D721Med (cell line): ENCODE measurements at regions not wholly inside any gene's neighbourhood (a gene's known extent, or its start where the extent isn't known, plus 50 kb on each side); places are given as distances from the start of the nearest gene placed in this dataset.

Experiments used
- DNase-seq: peaks from one replicate; pipeline ENCODE4 v3.0.0; 2011; ENCODE audit warnings: low spot score; ENCODE audit not compliant: insufficient read length
- FAIRE-seq: peaks from 2 replicates; lab custom pipeline; 2011; peaks lifted over from hg19 to GRCh38; lab: Jason Lieb, UNC
- TF ChIP-seq, protein P1 (sequence below): IDR thresholded peaks from 2 replicates; pipeline ENCODE4 v1.5.1; 2012; ENCODE audit warnings: mild to moderate bottlenecking, control low read depth; ENCODE audit not compliant: insufficient read depth; ENCODE audit errors: missing control alignments

DNA sequence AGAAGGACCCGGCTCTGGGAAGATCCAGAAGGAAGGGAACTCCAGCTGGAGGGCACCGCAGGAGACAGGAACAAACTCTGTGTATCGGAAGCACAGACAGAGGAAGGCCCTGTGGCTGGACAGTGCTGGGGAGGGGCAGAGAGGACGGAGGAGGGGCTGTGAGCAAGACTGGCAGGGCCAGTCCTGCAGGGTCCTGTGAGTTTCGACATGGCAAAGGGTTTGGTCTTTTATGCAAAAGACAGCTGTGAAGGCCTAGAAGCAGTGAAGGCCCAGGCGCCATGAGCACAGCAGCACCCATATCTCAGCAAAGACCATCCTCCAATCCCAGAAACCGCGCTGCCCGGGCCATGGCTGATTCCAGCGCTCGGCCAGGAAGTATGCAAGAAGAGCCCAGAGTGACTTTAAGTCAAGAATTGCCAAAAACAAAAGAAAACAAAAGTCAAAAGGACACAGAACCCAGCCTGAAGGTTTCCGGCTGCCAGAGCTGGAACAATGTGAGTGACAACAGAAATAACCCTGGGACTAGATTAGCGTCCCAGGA lies 126.5 kb downstream of the NCOR2 start:
- FAIRE-seq, result no peak
- TF ChIP-seq, protein P1, sequence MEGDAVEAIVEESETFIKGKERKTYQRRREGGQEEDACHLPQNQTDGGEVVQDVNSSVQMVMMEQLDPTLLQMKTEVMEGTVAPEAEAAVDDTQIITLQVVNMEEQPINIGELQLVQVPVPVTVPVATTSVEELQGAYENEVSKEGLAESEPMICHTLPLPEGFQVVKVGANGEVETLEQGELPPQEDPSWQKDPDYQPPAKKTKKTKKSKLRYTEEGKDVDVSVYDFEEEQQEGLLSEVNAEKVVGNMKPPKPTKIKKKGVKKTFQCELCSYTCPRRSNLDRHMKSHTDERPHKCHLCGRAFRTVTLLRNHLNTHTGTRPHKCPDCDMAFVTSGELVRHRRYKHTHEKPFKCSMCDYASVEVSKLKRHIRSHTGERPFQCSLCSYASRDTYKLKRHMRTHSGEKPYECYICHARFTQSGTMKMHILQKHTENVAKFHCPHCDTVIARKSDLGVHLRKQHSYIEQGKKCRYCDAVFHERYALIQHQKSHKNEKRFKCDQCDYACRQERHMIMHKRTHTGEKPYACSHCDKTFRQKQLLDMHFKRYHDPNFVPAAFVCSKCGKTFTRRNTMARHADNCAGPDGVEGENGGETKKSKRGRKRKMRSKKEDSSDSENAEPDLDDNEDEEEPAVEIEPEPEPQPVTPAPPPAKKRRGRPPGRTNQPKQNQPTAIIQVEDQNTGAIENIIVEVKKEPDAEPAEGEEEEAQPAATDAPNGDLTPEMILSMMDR, result no peak
- DNase-seq, result no peak

DNA sequence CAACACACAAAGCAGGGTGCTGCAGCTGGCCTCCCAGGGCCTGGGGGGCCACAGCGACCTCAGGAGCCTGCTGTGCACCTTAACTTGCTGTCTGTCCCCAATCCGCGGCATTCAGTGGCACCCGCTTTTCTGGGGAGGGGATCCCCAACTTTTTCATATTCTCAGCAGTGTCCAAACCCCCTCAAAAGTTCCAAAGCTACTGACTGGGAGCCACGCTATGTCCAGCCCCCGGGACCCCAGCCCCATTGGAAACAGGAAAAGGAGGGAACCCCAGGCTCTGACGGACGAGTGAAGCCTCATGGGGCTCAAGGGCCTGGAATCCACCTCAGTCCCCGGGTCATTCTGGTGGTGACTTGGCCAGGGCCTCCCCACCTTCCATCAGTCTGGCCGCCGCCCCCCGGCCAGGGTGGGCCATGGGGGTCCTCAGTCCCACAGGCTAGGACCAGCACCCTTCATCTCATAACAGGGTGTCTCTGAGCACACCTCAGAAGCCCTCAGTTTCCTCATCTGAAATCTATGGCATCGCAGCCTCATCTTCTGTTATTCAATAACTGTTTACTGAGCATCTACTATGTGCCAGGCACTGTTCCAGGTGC lies 127.3 kb downstream of the NCOR2 start:
- TF ChIP-seq, protein P1, result no peak
- DNase-seq (no peak), FAIRE-seq (no peak)

DNA sequence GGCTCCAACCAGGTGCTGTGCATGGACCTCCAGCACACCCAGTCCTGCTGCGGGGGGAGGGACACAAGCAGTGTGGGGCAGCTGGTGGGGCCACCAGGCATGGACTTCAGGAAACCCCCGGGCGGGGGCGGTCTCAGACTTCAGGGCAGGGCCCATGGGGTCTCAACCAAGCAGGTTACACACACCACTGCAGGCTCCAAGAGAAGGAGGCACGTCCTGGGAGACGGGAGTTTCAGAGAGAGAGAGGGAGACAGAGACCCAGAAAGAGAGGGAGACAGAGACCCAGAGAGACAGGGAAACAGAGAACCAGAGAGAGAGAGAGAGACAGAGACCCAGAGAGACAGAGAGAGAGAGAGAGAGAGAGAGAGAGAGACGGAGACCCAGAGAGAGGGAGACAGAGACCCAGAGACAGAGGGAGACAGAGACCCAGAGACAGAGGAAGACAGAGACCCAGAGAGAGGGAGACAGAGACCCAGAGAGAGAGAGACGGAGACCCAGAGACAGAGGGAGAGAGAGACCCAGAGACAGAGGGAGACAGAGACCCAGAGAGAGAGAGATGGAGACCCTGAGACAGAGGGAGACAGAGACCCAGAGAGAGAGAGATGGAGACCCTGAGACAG lies 128.9 kb downstream of the NCOR2 start:
- FAIRE-seq, result no peak
- TF ChIP-seq, protein P1, result no peak
- no peak for DNase-seq

DNA sequence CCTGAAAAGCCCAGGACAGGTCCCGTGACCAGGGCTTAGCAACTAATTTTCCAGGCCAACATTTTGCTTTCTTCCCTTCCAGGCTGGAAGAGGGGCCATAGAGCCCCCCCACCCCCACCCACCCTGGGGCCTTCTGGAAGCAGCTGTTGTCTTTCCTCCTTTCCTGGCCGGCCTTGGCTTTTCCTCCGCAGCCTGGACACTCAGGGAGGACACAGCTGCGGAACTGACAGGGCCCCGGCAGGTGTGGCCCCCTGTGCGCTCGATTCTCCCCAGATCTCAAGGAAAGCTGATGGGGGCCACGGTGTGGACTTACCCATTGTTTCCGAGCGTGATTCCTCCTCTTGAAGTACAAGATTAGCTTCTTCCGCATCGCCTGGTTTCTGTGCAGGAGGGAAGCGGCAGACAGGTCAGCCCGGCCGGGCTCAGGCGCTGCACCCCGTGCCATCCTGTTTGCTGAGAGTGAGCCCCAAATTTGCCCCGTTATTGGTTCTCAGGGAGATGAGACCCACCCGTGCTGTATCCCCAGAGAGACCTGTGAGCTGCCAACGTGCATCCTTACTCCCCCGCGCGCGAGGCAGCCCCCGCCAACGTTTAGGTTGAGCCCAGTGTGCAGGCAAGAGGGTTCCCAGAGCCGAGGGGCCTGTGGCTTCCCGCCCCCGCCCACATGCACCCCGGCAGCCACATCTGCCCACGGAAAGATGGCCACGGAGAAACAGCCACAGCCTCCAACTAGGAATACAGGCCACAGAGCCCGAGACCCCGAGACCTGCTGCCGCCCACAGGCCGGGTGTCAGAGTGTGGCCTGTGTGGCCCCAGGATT lies 129.6 kb downstream of the NCOR2 start:
- TF ChIP-seq, protein P1, result no peak
- FAIRE-seq, result no peak
- no peak for DNase-seq

DNA sequence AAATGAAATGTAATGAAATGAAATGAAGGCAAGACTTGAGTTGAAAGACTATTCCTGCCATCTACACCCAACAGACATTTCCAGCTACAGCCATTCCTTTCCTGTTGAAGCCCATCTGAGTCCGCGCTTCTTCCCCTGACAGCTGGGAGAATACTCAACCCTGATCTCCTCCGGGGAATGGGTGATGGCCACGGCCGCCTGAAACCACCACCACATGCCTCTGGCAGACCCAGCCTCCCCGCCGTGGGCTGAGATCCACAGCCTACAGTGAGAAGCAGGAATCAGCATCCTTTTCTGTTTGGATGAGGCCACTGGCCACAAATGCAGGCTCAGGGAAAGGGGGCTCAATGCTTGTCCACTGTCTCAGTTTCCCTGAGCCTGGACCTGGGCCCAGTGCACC lies 130.3 kb downstream of the NCOR2 start:
- FAIRE-seq, result no peak

DNA sequence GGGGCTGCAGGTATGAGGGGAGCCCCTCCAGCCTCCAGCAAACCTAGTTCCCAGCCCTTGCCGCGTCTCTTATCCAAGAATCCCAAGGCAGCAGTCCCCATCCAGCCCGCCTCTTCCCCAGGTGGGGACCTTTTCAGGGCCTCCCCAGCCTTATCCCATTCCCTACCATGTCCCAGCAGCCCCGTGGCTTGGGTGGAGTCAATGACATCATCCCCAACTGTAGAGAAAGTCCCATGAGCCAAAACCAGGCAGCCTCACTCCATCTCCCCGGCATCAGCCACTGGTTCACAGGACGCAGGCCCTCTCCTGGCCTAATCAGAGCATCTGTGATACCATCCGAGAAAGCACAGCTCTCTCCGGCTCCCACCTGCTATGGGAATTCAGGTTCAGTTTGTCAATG lies 131.0 kb downstream of the NCOR2 start:
- DNase-seq (no peak), FAIRE-seq (no peak)
- TF ChIP-seq, protein P1, result no peak

More for the DNA sequence above, 130.3 kb downstream of the NCOR2 start:
- DNase-seq, result no peak
- TF ChIP-seq, protein P1, result no peak
